Suprapubic skin (tissue), 4 donors: ENCODE measurements at regions not wholly inside any gene's neighbourhood (a gene's known extent, or its start where the extent isn't known, plus 50 kb on each side); places are given as distances from the start of the nearest gene placed in this dataset.
A peak's percentile ranks its signal among the peaks of the same experiment; 100 is the strongest.

ENCODE experiments used
- DNase-seq, 2 donors: peaks; one replicate each; pipeline ENCODE4 v3.0.0-alpha.2; 2019; ENCODE audit warnings: low spot score in 2 of 2
- H3K27ac ChIP-seq: fragments of 200-600 bp; sonication (generic); one replicate; pipeline ENCODE4 v1.5.1; 2019
- H3K27me3 ChIP-seq: fragments of 200-600 bp; sonication (generic); one replicate; pipeline ENCODE4 v1.5.1; 2019
- H3K36me3 ChIP-seq: fragments of 200-600 bp; sonication (generic); one replicate; pipeline ENCODE4 v1.5.1; 2019
- H3K4me1 ChIP-seq: fragments of 200-600 bp; sonication (generic); one replicate; pipeline ENCODE4 v1.5.1; 2019
- H3K4me3 ChIP-seq: fragments of 200-600 bp; sonication (generic); one replicate; pipeline ENCODE4 v1.5.1; 2019; ENCODE audit warnings: mild to moderate bottlenecking
- H3K9me3 ChIP-seq: fragments of 200-600 bp; sonication (generic); one replicate; pipeline ENCODE4 v1.5.1; 2019
- CTCF ChIP-seq, 2 donors: fragments of 200-600 bp in 1 of 2; fragments of 450-650 bp in 1 of 2; sonication (generic) in 1 of 2; IDR thresholded peaks; one replicate each; pipeline ENCODE4 v1.5.1; 2016 to 2019; ENCODE audit warnings: antibody characterized with exemption in 2 of 2, mild to moderate bottlenecking in 1 of 2, moderate library complexity in 1 of 2
- EP300 ChIP-seq: sonication (generic); formaldehyde crosslinking; IDR thresholded peaks from one replicate; pipeline ENCODE4 v1.6.1; 2017; ENCODE audit warnings: antibody characterized with exemption
- POLR2A ChIP-seq, 2 donors: fragments of 450-650 bp; IDR thresholded peaks; one replicate each; pipeline ENCODE4 v1.6.1; 2017; ENCODE audit warnings: antibody characterized with exemption in 2 of 2, mild to moderate bottlenecking in 2 of 2, moderate library complexity in 2 of 2
- POLR2AphosphoS5 ChIP-seq, 3 donors: sonication (generic); formaldehyde crosslinking; IDR thresholded peaks; one replicate each; pipeline ENCODE4 v1.6.1; 2017; ENCODE audit warnings: antibody characterized with exemption in 3 of 3
- WGBS: methylation state at CpG from one replicate; pipeline ENCODE4 v1.1.5; 2018; 5-methylcytosine and 5-hydroxymethylcytosine counted together

- Histone ChIP-seq H3K36me3 (no peaks in the 10 kb centered on the region), H3K4me1 (peaks cover 4% of the 10 kb centered on the region), H3K27me3 (no peaks in the 10 kb centered on the region), H3K9me3 (no peaks in the 10 kb centered on the region), H3K27ac (no peak overlapping the region), H3K4me3 (no peak overlapping the region)
- 79% methylated on average over 6 of the region's 6 CpGs for WGBS
- no peak for DNase-seq
- no peak for TF ChIP-seq POLR2A (IDR thresholded peaks at IDR 0.05)
- no peak for TF ChIP-seq POLR2AphosphoS5 (IDR thresholded peaks at IDR 0.05)
- no peak for TF ChIP-seq EP300
- TF ChIP-seq CTCF (IDR thresholded peaks at IDR 0.05), result no peak
These were observed 104.0 kb upstream of the MAN1A1 start for GRCh38 chr6:119453242-119454200.

GRCh38 chr6:119449331-119450156 is 100.0 kb upstream of the MAN1A1 start:
- H3K27me3 ChIP-seq, result no peaks in the 10 kb centered on the region
- no peaks in the 10 kb centered on the region for H3K9me3 ChIP-seq
- 67% methylated on average over 6 of the region's 6 CpGs for WGBS
- peak overlapping the region; percentile 41 for H3K27ac ChIP-seq
- no peak for TF ChIP-seq CTCF (IDR thresholded peaks at IDR 0.05)
- no peak for TF ChIP-seq POLR2AphosphoS5 (IDR thresholded peaks at IDR 0.05)
- no peak for TF ChIP-seq POLR2A (IDR thresholded peaks at IDR 0.05)
- no peak for TF ChIP-seq EP300
- H3K4me1 ChIP-seq, result peaks cover 18% of the 10 kb centered on the region
- H3K4me3 ChIP-seq, result no peak overlapping the region
- no peak for DNase-seq
- no peaks in the 10 kb centered on the region for H3K36me3 ChIP-seq

- 91% methylated on average over 3 of the region's 3 CpGs for WGBS
- no peaks in the 10 kb centered on the region for H3K9me3 ChIP-seq
- H3K4me1 ChIP-seq, result peaks cover 14% of the 10 kb centered on the region
- TF ChIP-seq POLR2A (IDR thresholded peaks at IDR 0.05), result no peak
- TF ChIP-seq CTCF (IDR thresholded peaks at IDR 0.05), result no peak
- TF ChIP-seq EP300, result no peak
- no peak for TF ChIP-seq POLR2AphosphoS5 (IDR thresholded peaks at IDR 0.05)
- H3K36me3 ChIP-seq, result no peaks in the 10 kb centered on the region
- DNase-seq, result no peak
- no peaks in the 10 kb centered on the region for H3K27me3 ChIP-seq
- no peak overlapping the region for H3K4me3 ChIP-seq
- H3K27ac ChIP-seq, result no peak overlapping the region
These were observed 98.4 kb upstream of the MAN1A1 start for GRCh38 chr6:119447921-119448320.

- TF ChIP-seq POLR2A (IDR thresholded peaks at IDR 0.05) (no peak), CTCF (IDR thresholded peaks at IDR 0.05) (no peak), POLR2AphosphoS5 (IDR thresholded peaks at IDR 0.05) (no peak), EP300 (no peak)
- Histone ChIP-seq H3K27ac (no peak overlapping the region), H3K9me3 (no peaks in the 10 kb centered on the region), H3K36me3 (no peaks in the 10 kb centered on the region), H3K27me3 (no peaks in the 10 kb centered on the region), H3K4me3 (no peak overlapping the region), H3K4me1 (peaks cover 14% of the 10 kb centered on the region)
- WGBS, result 54% methylated on average over 2 of the region's 2 CpGs
- DNase-seq, result peak in 1 of 2 donors; percentile 76
These were observed 97.0 kb upstream of the MAN1A1 start for GRCh38 chr6:119446609-119447008.

GRCh38 chr6:119446115-119446554 is 96.6 kb upstream of the MAN1A1 start:
- Histone ChIP-seq H3K36me3 (no peaks in the 10 kb centered on the region), H3K4me3 (no peak overlapping the region), H3K9me3 (no peaks in the 10 kb centered on the region), H3K27me3 (no peaks in the 10 kb centered on the region), H3K27ac (no peak overlapping the region), H3K4me1 (peaks cover 14% of the 10 kb centered on the region)
- no peak for DNase-seq
- TF ChIP-seq POLR2A (IDR thresholded peaks at IDR 0.05) (no peak), POLR2AphosphoS5 (IDR thresholded peaks at IDR 0.05) (no peak), EP300 (no peak), CTCF (IDR thresholded peaks at IDR 0.05) (no peak)
- 90% methylated on average over 1 of the region's 1 CpG for WGBS
